SW 1271 (cell line): ENCODE measurements at regions not wholly inside any gene's neighbourhood (a gene's known extent, or its start where the extent isn't known, plus 50 kb on each side); places are given as distances from the start of the nearest gene placed in this dataset.
"Not testable (repeated sequence)": the region's sequence is repeated elsewhere in the genome, so short reads cannot be mapped to it uniquely, and the experiment has no call there.

Experiments
- DNase-seq, 2 experiments: peaks; one replicate each; lab custom pipeline; 2025; lab: John Stamatoyannopoulos, UW

GRCh38 chr18:55953326-55953725 lies 365.3 kb upstream of the TCF4 start:
- no peak for DNase-seq

GRCh38 chr18:55951738-55952137 lies 363.7 kb upstream of the TCF4 start:
- DNase-seq, result not testable (repeated sequence)

- no peak for DNase-seq
Measured at GRCh38 chr18:55950379-55951166, 362.6 kb upstream of the TCF4 start.

DNA sequence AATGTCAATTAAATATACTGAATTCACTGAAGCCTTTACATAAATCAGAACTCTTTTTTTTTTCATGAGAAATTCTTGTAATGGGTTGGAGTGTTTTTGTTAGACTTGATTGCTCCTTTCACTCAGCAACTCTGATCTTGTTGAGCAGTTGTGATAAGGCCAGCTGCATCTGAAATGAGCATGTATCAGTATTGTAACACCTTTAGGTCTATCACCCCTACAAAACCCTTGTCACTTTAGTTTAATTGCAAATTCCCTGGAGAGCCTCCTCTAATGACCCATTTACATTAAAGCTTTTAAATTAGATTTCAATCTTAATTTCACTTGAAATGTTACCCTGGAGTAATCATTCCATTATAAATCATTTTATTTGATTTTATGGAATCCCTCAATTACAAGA lies 346.8 kb upstream of the TCF4 start:
- DNase-seq, result no peak

DNA sequence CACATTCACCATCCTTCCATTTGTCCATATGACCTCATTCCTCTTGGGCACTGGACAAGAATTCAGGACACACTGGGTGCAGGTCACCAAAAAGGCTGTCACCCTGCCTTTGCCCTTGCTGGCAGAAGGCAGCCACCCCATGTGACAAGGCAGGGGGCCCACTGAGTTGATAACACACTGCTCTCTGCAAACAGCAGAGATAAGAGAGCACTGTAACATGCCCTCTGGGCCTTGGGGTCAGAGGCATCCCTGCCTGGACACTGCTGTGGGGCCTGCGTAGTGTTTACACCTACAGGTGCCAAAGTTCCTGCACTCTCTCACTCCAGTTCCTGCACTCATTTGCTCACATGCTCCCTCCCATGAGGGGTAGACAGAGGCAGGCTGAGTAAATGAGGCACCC lies 344.7 kb upstream of the TCF4 start:
- DNase-seq, result no peak

GRCh38 chr18:55927831-55928230 lies 339.8 kb upstream of the TCF4 start:
- no peak for DNase-seq

DNA sequence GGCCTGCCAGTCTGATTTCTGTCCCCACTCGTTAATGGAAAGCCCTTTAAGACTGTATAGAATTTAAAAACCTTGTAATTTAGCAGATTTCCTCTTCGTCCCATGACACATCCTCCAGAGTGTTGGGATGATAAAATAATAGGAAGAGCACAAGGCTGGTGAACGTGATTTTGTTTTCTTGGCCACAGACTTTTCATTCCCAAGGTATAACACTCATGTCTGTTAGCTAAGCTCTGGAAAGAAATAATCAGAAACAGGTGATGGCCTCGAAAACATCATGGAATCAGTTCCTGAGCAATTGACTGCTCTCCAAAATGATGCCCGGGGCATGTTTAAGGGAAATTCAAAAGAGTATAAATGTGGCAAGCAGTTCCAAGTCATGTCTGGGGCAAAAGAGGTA lies 337.8 kb upstream of the TCF4 start:
- DNase-seq, result no peak

GRCh38 chr18:55920063-55920462 lies 332.1 kb upstream of the TCF4 start:
- DNase-seq, result no peak

DNA sequence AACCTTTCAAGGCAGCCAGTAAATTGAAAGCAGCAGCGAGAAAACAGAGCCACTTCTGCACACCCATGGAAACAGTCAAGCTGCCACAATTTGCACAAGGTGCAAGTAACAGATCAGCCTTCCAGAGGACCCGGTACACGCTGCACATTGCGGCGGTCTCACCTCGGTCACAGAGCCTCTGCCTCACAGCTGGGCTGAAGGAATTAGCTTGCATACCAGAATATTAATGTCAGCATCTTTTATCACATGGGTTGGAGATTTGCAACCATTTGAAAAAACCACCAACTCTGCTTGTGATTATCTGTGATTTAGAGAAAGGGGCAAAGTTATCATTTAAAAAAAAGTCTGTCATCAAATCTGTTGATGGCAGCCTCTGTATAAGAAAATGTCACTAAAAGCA lies 330.5 kb upstream of the TCF4 start:
- no peak for DNase-seq

DNA sequence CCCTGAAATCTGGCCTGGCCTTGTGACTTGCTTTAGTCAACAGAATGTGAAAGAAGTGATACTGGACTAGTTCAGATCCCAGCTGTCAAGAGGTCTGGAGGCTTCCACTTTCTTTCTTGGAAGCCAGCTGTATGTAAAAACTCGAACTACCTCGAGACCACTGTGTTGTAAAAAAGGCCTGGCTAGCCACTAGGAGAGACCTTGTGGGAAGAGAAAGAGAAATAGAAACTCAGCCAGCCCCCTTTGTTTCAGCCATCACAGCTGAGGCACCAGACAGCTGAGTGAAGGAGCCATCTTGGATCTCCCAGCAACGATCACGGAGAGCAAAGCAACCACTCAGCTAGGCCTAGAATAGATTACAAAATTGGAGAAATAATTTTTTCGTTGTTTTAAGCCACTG lies 324.9 kb upstream of the TCF4 start:
- no peak for DNase-seq

DNA sequence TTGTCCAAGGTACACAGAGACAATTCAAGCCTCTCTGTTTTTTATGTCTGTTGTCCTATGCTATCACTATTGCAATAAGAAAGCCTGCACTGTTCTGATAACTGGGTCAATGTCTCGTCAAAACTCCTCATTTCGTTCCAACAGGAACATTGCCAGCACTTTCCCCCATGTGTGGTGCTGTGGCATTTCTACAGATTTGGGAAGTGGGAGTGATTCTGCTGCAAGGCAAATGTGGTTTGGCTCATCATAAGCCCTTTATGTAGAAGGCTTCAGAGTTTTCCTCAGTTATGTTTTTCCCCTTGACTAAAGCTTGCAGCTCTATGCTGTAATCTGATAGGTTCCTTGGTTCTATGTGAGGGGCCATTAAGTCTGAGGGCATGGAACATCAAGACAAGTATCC lies 324.1 kb upstream of the TCF4 start:
- DNase-seq, result no peak

DNA sequence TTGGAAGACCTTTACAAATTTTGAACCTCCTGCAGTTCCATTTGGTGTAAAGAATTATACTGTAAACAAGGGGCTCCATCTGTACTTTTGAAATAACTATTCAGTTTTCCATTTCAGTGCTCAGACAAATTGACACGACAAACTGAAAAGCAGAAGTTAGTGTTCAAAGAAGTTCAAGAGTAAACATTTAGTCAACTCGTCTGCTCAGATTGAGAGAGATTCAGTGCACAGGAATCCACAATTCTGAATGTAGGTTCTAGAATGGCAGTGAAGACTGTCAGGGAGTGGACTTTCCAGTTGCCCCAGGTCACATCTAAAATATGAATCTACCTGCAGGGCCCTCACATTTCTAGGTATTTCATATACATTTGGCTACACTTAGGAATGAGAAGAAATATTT lies 322.3 kb upstream of the TCF4 start:
- no peak for DNase-seq

DNA sequence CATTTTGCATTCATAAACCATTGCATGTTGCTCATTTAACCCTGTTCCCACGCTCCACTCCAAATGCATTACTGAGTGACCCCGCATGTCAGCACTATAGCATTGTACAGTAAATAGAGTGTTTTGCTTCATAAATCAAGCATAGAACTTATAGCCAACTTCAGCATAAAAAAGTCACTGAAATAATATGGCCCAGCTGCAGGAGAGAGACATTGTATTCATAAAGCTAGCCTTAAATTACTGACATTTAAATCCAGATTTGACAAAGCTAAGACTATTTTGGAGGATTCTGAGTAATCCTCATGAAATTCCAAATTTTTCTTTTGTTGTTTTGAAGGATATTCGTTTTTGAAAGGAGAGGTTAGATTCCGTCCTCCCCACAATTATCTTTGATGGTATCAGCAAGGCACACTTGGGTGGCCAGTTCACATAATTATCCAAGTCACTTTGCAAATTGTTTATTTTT lies 320.9 kb upstream of the TCF4 start:
- DNase-seq, result no peak

GRCh38 chr18:55907453-55908175 lies 319.6 kb upstream of the TCF4 start:
- DNase-seq, result no peak

DNA sequence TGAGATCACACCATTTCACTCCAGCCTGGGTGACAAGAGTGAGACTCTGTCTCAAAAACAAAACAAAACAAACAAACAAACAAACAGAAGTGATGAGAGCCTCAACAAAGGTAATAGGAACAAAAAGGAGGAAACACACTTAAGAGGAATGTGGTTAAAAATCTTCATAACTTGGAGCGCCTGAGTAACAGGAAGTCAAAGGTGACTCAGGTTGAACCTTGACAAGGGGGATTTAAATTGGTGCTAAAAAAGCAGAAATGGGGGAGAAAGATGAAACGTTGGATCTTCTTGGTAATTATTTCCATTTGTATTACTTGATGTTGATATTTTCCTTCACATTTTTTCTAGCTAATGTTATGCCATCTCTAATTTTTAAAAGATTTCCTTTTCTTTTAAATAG lies 318.5 kb upstream of the TCF4 start:
- peak in 1 of 2 experiments; percentile 2 for DNase-seq

- no peak for DNase-seq
Measured at GRCh38 chr18:55903911-55904310, 315.9 kb upstream of the TCF4 start.

- no peak for DNase-seq
Measured at GRCh38 chr18:55900380-55900779, 312.4 kb upstream of the TCF4 start.

DNA sequence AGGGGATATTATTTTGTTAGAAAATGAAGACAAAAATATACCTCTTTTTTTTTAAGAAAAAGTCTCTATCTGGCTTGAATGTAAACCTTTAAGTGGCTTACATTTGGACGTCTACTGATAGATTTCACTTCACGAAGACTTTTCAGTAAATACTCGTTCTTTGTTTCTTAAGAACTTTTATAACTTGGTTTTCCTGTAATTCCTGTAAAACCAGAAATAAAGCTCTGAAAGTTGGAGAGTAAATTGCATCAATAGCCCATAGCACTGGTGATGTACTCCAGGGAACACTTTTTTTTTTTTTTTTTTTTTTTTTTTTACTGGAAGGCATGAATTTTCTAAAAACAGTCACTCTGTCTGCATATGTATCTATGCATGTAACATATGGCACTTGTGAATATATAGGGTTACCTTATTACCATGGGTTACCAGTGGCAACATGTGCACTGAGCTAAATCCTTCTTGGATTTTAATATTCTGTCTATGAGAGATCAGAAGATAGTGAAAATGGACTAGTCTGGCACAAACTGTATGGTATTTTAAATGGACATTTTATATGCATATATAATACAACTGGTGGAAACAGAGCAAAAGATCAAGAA lies 309.2 kb upstream of the TCF4 start:
- no peak for DNase-seq

GRCh38 chr18:55893948-55894347 lies 306.0 kb upstream of the TCF4 start:
- DNase-seq, result no peak

DNA sequence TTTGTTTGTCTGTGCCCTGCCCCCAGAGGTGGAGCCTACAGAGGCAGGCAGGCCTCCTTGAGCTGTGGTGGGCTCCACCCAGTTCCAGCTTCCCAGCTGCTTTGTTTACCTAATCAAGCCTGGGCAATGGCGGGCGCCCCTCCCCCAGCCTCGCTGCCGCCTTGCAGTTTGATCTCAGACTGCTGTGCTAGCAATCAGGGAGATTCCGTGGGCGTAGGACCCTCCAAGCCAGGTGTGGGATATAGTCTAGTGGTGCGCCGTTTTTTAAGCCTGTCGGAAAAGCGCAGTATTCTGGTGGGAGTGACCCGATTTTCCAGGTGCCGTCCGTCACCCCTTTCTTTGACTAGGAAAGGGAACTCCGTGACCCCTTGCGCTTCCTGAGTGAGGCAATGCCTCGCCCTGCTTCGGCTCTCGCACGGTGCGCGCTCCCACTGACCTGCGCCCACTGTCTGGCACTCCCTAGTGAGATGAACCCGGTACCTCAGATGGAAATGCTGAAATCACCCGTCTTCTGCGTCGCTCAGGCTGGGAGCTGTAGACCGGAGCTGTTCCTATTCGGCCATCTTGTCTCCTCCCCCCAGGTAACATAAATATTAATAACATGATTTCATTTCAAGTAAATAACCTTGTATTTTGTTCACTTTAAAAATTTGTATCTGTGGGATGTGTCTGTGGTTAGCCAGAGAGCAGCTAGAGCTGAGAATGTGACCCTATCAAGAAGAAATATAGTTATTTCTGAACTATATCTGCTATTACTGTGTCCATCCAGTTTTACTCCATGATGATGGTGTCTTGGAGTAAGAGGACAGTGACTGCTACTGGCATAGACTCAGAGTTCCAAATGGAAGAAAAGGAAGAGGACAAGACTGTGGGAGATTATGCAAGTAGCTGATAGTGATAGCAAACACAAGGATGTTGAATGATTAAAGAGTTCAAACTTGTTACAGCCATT lies 305.1 kb upstream of the TCF4 start:
- DNase-seq, result not testable (repeated sequence)

DNA sequence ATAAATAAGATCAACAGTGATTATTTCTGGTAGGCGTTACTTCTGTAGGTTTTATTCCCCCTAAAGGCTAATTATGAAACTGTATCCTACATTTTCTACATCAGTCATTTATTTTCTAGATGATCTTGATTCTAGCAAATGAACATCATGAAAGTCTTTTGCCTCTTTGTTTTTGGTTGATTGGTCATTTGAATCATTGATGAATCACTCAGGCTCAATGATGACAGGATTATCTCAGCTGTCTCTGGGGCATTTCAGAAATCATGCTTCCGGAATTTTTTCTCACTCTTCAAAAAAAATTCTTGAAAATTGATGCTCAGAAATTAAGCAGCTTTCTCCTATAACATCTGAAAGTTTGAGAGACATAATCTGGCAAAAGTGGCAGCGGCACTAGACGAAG lies 298.9 kb upstream of the TCF4 start:
- DNase-seq, result no peak

DNA sequence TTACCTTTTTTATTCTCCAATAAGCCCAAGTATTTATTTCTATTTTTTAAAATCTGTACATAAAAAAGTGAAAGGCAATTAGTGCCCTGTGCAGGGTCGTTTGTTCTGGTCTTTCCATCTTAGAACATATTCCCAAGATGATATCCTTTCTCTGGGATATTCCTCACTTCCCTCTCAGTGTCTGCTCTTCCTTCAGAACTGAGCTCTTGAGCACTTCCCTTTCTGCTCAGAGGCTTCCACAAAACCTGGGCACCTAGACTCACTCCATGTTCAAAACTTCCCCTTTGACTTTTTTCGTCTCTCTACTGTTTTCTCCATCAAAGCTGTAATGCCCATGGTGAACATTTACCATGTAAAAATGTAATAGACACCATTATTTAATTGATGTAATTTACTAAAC lies 296.5 kb upstream of the TCF4 start:
- DNase-seq, result no peak
